Left lung (tissue), 4 donors: ENCODE measurements at regions not wholly inside any gene's neighbourhood (a gene's known extent, or its start where the extent isn't known, plus 50 kb on each side); places are given as distances from the start of the nearest gene placed in this dataset.
A peak's percentile ranks its signal among the peaks of the same experiment; 100 is the strongest.

Experiments
- ATAC-seq: fragments of 200-7000 bp; cut with Tn5 transposase; one replicate; pipeline ENCODE4 v1.9.1; 2020; ENCODE audit warnings: moderate library complexity
- DNase-seq, 4 donors: peaks; one replicate each; pipeline ENCODE4 v3.0.0-alpha.2; 2013 to 2020
- H3K27ac ChIP-seq, 2 donors: fragments of 200-600 bp; sonication (generic) in 1 of 2; one replicate each; pipeline versions ENCODE4 v1.5.0 to v1.8.0; 2020 to 2021
- H3K27me3 ChIP-seq, 2 donors: fragments of 200-600 bp; sonication (generic) in 1 of 2; one replicate each; pipeline versions ENCODE4 v1.5.0 to v1.8.0; 2020 to 2021
- H3K36me3 ChIP-seq, 2 donors: fragments of 200-600 bp; sonication (generic) in 1 of 2; one replicate each; pipeline versions ENCODE4 v1.5.0 to v1.8.0; 2020 to 2021
- H3K4me1 ChIP-seq, 2 donors: fragments of 200-600 bp; one replicate each; pipeline ENCODE4 v1.8.0; 2021
- H3K4me3 ChIP-seq, 2 donors: fragments of 200-600 bp; sonication (generic) in 1 of 2; one replicate each; pipeline versions ENCODE4 v1.5.0 to v1.8.0; 2020 to 2021; ENCODE audit warnings: mild to moderate bottlenecking in 1 of 2
- H3K9me3 ChIP-seq, 2 donors: fragments of 200-600 bp; sonication (generic) in 1 of 2; one replicate each; pipeline versions ENCODE4 v1.5.0 to v1.8.0; 2020 to 2021
- intact Hi-C, 2 donors: fragments of 100-400 bp; cut with DNase I; formaldehyde crosslinking; loops; one replicate each; pipeline versions ENCODE4 v1.11.2 to v1.14.2; 2022
- TF ChIP-seq, protein P1 (sequence below), 2 donors: fragments of 200-600 bp; sonication (generic) in 1 of 2; IDR thresholded peaks; one replicate each; pipeline versions ENCODE4 v1.5.0 to v1.8.0; 2021; ENCODE audit warnings: antibody characterized with exemption in 2 of 2
- donor health status: DM: no; HTN: yes; CAD: no.
- donor health status: DM: no; HTN: no; CAD: no.

DNA sequence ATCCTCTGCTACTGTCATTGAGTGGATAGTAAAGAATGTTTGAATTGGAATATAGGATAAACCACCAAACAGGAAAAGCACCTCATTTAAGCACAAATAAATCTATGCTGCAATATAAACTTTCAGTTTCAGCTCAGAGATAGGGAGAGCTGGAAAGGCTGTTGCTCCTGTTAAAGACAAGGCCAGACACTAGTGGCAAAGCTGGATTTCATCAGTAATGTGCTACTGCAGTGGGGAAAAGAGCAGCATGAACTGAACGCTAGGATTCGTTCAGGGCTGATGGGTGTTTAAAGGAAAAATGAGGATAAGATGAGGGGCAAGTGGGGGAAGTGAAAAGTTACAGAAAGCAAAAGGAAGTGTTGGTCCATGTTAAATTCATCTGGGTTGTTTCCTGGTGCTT, 775.4 kb upstream of the COBL start:
- H3K4me3 ChIP-seq: no peak overlapping the region
- TF ChIP-seq, protein P1, sequence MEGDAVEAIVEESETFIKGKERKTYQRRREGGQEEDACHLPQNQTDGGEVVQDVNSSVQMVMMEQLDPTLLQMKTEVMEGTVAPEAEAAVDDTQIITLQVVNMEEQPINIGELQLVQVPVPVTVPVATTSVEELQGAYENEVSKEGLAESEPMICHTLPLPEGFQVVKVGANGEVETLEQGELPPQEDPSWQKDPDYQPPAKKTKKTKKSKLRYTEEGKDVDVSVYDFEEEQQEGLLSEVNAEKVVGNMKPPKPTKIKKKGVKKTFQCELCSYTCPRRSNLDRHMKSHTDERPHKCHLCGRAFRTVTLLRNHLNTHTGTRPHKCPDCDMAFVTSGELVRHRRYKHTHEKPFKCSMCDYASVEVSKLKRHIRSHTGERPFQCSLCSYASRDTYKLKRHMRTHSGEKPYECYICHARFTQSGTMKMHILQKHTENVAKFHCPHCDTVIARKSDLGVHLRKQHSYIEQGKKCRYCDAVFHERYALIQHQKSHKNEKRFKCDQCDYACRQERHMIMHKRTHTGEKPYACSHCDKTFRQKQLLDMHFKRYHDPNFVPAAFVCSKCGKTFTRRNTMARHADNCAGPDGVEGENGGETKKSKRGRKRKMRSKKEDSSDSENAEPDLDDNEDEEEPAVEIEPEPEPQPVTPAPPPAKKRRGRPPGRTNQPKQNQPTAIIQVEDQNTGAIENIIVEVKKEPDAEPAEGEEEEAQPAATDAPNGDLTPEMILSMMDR (IDR thresholded peaks at IDR 0.05): no peak
- peak in 1 of 4 donors; percentile 54 for DNase-seq

DNA sequence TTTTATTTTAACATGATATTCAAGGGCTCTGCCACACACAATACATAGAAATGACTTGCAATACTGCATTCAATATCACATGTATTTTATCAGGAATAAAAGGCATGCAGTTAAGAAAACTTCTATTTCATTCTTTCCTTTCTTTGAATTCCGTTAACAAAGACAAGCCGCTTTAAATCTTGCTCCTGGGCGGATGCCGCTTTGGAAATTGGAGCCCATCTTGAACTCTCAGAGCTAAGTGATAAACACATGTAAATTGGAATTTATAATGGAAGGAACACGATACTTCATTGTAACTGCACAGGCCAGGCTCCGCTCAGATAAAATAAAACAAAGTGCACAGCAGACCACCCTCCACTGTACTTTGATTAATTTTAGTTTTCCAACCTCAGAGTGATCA, 774.5 kb upstream of the COBL start:
- ATAC-seq: no peak
- intact Hi-C loops: no loop called here
- Histone ChIP-seq H3K36me3 (no peaks in the 10 kb centered on the region), H3K4me3 (no peak overlapping the region), H3K4me1 (no peaks in the 10 kb centered on the region), H3K9me3 (no peaks in the 10 kb centered on the region), H3K27me3 (peaks cover 0 to 16% of the 10 kb centered on the region in 2 donors), H3K27ac (no peak overlapping the region)
- TF ChIP-seq, protein P1 (IDR thresholded peaks at IDR 0.05): no peak
- DNase-seq: no peak

More for the DNA sequence above, 775.4 kb upstream of the COBL start:
- Histone ChIP-seq H3K4me1 (no peaks in the 10 kb centered on the region), H3K36me3 (no peaks in the 10 kb centered on the region), H3K9me3 (peaks cover 0 to 3% of the 10 kb centered on the region in 2 donors), H3K27ac (no peak overlapping the region), H3K27me3 (peaks cover 0 to 16% of the 10 kb centered on the region in 2 donors)
- no peak for ATAC-seq
- intact Hi-C loops: no loop called here

DNA sequence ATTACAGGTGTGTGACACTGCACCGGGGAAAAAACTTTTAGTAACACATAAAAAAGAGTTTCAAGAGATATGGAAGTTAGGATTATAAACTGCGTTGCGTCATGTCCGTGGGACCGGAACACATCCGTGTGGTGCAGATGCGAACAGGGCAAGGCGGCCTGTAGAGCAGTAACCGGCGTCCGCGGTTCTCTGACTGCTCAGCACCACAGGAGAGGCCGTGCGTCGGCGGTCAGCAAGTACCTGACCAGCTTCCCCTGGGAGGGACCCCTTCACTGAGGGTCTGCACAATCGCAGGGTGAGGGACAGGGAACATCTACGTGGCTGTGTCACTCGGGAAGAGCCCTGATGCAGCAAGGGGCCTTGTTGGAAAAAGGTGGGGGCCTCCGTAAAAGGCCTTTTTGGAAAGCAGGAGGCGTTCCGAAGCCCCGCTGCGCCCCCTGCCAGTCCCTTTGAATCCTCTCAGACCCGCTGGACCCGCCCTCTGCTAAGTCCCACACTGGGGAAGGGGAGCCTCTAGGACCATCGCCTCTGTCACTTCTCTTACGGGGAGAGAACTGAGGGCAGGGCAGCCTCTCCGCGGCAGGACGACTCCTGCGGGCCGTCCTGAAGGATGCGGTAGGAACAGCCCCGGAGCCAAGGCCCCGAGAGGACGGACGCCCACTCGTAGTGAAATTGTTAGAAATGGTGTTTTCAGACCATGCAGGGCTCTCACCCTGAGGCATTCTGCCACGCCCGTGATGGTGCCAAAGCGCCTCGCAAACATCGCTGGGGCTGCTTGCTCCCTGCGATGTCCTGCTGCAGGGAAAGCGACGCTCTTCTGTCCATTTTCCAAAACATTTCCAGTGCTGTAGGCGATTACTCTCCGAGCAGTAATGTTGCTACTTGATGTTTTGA, 771.6 kb upstream of the COBL start:
- DNase-seq (peak in 2 of 4 donors; percentile 68 to 75), ATAC-seq (peak; percentile 35)
- no peaks in the 10 kb centered on the region for H3K9me3 ChIP-seq
- TF ChIP-seq, protein P1 (IDR thresholded peaks at IDR 0.05): no peak
- no peak overlapping the region for H3K4me3 ChIP-seq
- H3K36me3 ChIP-seq: no peaks in the 10 kb centered on the region
- H3K4me1 ChIP-seq: no peaks in the 10 kb centered on the region
- H3K27ac ChIP-seq: no peak overlapping the region
- peaks cover 0 to 16% of the 10 kb centered on the region in 2 donors for H3K27me3 ChIP-seq
- intact Hi-C loops: no loop called here

DNA sequence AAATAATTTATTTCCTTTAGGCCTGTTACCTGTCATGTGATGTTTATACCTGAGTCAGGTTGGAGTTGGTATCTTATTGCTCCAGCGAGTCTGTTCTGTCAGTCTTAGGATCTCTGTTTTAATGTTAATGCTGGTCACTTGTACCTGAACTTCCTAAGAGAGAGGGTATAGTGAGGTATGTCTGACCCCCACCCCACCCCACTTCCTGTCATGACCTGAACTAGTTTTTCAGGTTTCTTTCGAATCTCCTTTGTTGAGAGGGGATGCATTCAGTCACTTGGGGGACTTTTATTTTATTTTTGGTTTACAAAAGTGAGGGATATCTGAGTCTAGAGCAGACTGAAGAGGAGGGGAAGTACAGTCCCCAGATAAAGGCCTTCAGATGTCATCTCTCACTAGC, 769.0 kb upstream of the COBL start:
- Histone ChIP-seq H3K4me3 (no peak overlapping the region), H3K27ac (no peak overlapping the region), H3K36me3 (no peaks in the 10 kb centered on the region), H3K4me1 (no peaks in the 10 kb centered on the region), H3K27me3 (peaks cover 0 to 16% of the 10 kb centered on the region in 2 donors), H3K9me3 (no peaks in the 10 kb centered on the region)
- ATAC-seq (no peak), DNase-seq (no peak)
- TF ChIP-seq, protein P1 (IDR thresholded peaks at IDR 0.05): no peak
- intact Hi-C loops: no loop called here

DNA sequence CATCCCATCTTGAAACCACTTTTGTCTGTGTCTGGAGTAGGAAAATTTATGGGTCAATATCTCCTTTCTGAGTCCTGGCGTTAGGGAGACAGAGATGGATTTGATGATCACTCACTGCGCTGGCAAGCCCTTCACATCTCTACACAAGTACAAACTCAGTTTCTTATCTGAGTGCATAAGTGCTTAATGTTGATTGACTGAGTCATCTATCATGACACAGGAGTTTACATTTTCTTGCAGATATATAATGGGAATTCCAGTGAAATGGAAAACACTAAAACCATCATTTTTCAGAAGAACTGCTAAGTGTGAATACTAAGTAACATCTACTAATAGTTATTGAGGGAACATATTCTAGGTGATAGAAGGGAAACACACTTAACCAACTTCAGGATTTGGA, 763.9 kb upstream of the COBL start:
- intact Hi-C loops: no loop called here
- no peak for ATAC-seq
- Histone ChIP-seq H3K4me1 (no peaks in the 10 kb centered on the region), H3K36me3 (no peaks in the 10 kb centered on the region), H3K27me3 (no peaks in the 10 kb centered on the region), H3K9me3 (peaks cover 0 to 18% of the 10 kb centered on the region in 2 donors), H3K4me3 (no peak overlapping the region), H3K27ac (no peak overlapping the region)
- DNase-seq: no peak
- TF ChIP-seq, protein P1 (IDR thresholded peaks at IDR 0.05): no peak
